ENCODE measurements at regions not wholly inside any gene's neighbourhood (a gene's known extent, or its start where the extent isn't known, plus 50 kb on each side); places are given as distances from the start of the nearest gene placed in this dataset.
A peak's percentile ranks its signal among the peaks of the same experiment; 100 is the strongest.

DNA sequence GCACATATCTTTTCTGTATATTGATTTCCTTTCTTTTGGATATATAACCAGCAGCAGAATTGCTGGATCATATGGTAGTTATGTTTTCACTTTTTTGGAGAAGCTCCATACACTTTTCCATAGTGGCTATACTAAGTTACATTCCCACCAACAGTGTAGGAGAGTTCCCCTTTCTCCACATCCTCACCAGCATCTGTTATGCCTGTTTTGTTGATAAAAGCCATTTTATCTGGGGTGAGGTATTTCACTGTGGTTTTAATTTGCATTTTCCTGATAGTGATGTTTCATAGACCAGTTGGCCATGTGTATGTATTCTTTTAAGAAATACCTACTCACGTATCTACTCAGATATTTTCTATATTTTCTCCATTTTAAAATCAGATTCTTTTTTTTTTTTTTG, 419.3 kb upstream of the FAT3 start:
- DNase-seq (ENCODE audit: low read depth), result no peak
- TF ChIP-seq, protein P1, sequence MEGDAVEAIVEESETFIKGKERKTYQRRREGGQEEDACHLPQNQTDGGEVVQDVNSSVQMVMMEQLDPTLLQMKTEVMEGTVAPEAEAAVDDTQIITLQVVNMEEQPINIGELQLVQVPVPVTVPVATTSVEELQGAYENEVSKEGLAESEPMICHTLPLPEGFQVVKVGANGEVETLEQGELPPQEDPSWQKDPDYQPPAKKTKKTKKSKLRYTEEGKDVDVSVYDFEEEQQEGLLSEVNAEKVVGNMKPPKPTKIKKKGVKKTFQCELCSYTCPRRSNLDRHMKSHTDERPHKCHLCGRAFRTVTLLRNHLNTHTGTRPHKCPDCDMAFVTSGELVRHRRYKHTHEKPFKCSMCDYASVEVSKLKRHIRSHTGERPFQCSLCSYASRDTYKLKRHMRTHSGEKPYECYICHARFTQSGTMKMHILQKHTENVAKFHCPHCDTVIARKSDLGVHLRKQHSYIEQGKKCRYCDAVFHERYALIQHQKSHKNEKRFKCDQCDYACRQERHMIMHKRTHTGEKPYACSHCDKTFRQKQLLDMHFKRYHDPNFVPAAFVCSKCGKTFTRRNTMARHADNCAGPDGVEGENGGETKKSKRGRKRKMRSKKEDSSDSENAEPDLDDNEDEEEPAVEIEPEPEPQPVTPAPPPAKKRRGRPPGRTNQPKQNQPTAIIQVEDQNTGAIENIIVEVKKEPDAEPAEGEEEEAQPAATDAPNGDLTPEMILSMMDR (IDR thresholded peaks at IDR 0.05; ENCODE audit: insufficient read depth, low read depth, low read length, missing control alignments), result no peak

DNA sequence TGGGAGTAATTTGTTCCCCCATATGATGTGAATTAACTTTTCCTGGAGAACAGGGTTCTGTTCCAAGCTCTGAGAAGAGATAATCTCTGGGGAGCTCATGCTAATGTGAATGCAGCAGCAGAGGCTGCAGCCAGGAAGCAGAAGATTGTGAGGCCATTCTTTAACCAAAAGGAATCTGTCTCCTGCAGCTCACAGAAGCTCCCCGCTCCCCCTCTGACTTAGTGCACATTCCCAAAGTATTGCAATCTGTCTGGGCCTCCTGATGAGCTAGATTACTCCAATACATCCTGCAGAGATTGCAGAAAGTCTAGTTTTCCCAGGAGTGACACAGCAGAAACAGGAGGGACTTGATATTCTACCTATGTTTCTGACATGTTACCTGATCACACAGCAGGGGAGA, 420.6 kb upstream of the FAT3 start:
- TF ChIP-seq, protein P1 (IDR thresholded peaks at IDR 0.05; ENCODE audit: insufficient read depth, low read depth, low read length, missing control alignments), result no peak
- no peak overlapping the region for H3K4me3 ChIP-seq (ENCODE audit: low read length)
- DNase-seq (ENCODE audit: low read depth), result peak; percentile 5

More for the DNA sequence above, 419.3 kb upstream of the FAT3 start:
- H3K4me3 ChIP-seq (ENCODE audit: low read length), result no peak overlapping the region

DNA sequence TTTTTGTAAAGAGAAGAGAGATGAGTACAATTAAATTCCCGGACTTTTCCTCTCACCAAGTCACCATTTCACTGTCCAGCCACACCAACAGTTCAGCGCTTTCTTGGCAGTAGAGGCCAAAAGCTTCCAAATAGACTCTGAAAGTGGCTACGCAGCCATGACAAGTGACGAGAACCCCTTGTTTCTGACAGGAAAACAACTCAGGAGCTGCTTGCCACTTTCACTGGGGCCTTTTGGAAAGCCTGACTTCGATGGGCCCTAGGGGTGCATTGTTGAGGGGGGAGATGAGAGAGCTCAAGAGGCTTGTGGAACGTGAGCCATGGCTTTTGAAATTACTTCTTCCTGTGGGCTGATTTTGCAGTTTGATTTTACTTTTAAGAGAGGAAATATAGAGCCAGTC, 422.1 kb upstream of the FAT3 start:
- no peak overlapping the region for H3K4me3 ChIP-seq (ENCODE audit: low read length)
- no peak for DNase-seq (ENCODE audit: low read depth)
- TF ChIP-seq, protein P1 (IDR thresholded peaks at IDR 0.05; ENCODE audit: insufficient read depth, low read depth, low read length, missing control alignments), result no peak

DNA sequence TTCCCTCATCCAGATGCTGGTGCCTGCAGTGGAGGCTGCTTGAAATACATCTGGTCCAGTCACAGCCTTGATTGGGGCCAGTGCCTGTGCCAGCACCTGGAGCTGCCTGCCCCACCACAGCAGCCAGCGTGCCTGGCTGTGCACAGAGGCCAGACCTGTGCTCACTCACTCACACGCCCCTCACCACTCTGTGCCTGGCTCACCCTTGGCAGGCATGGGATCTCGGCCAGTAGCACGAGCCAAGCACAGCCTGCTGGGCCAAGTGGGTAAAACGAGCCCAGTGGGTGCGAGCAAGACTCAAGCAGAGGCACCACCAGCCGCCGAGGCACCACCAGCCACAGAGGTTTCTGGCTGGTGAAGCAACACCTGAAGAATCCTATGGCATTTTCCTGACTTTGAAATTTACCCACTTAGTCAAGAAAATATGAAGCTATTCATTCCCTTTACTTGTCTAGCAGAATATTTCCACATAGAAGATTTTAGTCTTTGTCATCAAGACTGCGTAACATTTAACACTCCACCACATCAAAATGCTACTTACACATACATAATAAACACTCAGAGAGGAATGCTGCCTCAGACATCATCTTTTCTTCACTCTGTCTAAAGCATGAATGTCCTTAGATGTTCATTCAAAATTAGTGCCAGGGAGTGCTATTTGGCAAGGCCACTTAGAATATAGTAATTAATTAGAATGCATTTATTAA, 424.3 kb upstream of the FAT3 start:
- H3K4me3 ChIP-seq (ENCODE audit: low read length), result no peak overlapping the region
- no peak for DNase-seq (ENCODE audit: low read depth)
- TF ChIP-seq, protein P1 (IDR thresholded peaks at IDR 0.05; ENCODE audit: insufficient read depth, low read depth, low read length, missing control alignments), result no peak

DNA sequence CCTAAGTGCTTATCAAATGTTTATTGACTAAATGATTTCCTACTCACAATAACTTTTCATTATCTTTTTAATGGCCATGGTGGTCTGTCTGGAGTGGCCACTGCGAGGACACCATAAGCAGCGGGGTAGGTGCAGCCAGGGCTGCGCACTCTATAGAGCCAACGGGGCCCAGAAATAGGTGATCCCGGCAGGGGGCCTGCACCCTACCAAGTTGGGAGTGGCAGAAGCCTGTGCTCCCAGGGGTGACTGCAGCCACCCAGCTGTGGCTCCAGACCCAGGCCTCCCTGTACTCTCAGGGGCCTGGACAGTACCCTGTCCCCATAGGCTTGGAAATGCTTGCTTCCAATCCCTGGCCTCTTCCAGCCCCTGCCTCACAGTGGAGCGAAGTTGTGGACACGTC, 426.4 kb upstream of the FAT3 start:
- TF ChIP-seq, protein P1 (IDR thresholded peaks at IDR 0.05; ENCODE audit: insufficient read depth, low read depth, low read length, missing control alignments), result no peak
- DNase-seq (ENCODE audit: low read depth), result no peak
- no peak overlapping the region for H3K4me3 ChIP-seq (ENCODE audit: low read length)

DNA sequence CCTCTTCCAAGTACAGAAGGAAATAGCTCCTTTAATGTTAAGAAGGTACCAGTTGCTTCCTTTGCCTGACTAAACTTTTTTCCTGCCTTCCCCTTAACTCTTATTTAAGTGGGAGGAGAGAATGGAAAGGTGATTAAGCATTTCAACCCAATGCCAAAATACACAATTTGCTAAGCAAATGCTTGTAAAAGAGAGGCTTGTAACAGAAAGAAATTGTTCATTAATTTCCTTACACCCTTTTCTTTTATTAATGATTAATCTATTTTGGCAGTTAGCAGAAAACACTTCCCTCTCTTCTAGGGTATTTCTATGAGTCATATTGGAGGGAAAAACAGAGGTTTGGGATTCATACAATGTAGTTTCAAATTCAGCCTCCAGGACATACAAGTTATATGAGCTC, 427.6 kb upstream of the FAT3 start:
- DNase-seq (ENCODE audit: low read depth), result no peak
- H3K4me3 ChIP-seq (ENCODE audit: low read length), result no peak overlapping the region
- TF ChIP-seq, protein P1 (IDR thresholded peaks at IDR 0.05; ENCODE audit: insufficient read depth, low read depth, low read length, missing control alignments), result no peak

All from epithelial cell of esophagus (primary cell).